HG03342 (cell line): ENCODE measurements at regions not wholly inside any gene's neighbourhood (a gene's known extent, or its start where the extent isn't known, plus 50 kb on each side); places are given as distances from the start of the nearest gene placed in this dataset.
A peak's percentile ranks its signal among the peaks of the same experiment; 100 is the strongest.
"Not testable (repeated sequence)": the region's sequence is repeated elsewhere in the genome, so short reads cannot be mapped to it uniquely, and the experiment has no call there.

Experiments used
- ATAC-seq: cut with Tn5 transposase; IDR thresholded peaks from one replicate; pipeline ENCODE4 v1.9.1; 2021; ENCODE audit warnings: mild to moderate bottlenecking, moderate library complexity; ENCODE audit not compliant: unreplicated experiment

DNA sequence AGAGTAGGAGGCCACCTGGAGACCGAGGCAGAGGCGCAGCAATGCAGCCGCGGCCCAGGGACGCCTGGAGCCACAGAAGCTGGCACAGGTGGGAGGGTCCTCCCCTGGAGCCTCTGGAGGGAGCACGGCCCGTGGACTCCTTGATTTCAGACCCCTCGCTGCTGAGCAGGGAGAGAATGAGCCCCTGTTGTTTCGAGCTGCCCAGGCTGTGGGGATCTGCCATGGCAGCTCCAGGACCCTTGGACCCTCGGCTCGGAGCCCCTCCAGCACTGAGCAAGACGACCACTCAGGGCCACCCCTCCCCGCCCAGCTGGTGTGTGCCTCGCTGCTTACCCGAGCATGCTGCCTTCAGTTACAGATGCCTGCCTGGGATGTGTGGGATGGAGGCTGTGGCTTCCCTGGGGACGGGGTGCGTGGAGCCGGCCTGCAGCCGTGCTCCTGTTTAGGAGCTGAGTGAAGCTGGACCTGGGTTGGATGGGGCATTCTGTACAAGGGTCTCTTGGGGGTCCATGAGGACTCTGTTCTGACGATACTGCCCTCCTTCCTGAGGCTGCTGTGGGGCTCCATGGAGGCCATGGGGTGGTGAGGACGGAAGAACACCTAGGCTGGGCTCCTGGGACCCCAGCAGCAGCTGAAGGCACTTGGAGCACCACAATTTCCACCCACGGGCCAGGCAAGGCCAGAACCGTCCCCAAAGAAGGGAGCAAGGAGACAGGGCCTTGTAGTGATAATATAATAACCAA lies 115.1 kb upstream of the LPCAT1 start:
- no peak for ATAC-seq

DNA sequence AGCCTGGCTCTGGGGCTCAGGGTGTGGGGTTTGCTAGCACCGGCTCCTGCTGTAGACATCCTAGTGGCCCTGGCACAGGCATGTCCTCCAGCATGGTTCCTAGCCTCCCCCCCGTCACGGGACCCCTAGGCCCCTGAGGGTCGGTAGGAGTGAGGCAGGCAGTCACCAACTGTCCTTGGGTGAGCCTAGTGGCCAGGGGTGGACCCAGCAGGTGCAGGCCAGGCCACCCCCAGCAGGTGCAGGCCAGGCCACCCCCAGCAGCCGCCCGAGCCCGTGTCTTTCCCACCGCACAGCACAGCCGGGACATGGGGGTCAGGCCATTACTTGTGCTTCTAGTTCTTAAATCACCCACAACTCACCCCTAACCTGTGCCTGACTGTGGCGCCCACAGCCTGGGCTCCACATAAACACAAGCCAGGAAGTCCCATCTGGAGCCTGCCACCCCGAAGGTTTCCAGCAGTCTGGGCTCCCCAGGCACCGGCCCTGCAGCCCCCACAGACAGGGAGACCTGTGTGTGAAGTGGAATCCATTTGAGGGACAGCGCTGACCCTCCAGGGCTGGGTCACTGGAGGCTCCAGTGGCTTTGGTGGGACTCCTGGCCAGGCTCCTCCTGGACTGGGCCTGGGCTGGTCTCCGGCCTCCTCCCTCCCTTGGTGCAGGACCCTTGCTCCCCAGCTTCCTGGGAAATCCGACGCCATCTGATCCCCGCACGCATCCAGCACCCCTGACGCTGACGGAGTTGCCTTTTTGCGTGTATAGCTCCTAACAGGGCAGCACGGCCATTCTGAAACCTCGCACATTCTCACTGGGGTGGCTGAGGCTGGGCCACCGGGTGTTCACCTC lies 114.1 kb upstream of the LPCAT1 start:
- ATAC-seq: no peak

DNA sequence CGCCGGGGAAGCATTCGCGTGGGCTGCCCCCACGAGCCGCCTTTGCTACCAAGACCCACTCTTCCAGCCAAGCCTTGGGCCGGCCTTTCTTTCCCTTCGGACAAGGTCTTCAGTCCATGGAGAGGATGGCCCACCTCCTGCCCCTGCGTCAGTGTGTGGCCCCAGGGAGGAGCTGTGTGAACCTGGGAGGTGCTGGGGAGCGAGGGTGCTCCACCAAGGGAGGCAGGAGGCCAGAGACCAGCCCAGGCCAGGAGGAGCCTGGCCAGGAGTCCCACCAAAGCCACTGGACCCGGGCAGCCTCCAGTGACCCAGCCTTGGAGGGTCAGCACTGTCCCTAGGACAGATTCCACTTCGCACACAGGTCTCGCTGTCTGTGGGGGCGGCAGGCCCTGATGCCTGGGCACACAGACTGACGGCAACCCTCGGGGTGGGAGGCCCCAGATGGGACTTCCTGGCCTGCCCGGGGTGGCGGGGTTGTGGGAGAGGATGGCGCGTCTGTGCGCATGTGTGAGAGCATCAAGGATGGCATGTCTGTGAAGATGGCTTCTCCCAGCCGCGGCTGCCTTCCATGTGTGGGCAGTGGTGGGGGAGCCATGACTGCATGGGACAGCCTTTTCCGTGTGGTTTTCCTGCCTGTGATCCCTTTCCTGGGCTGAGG lies 113.3 kb upstream of the LPCAT1 start:
- ATAC-seq: no peak

DNA sequence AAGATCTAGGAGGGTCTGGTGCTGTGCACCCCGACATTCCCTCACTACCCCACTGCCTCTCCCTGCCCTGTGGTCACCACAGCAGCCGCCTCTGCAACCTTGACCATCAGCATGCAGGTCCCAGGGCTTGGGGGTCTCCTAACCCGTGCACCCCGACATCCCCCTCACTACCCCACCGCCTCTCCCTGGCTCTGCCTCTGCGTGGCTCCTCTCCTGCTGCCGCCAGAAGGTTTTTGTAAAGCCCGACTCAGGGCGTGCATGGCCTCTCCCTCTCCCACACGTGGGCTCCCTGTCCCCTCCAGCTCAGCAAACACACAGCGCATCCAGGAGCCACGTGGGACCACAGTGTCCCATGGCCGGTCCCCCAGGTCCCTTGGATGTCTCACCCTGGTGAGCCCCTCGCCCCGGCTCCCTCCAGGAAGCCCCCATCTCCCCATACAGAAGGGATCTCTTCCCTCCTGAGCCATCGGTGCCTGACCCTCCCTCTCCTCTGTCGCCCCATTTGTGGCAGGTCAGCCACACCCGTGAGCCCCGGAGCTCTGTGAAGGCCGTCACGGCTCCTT lies 112.5 kb upstream of the LPCAT1 start:
- ATAC-seq: not testable (repeated sequence)

DNA sequence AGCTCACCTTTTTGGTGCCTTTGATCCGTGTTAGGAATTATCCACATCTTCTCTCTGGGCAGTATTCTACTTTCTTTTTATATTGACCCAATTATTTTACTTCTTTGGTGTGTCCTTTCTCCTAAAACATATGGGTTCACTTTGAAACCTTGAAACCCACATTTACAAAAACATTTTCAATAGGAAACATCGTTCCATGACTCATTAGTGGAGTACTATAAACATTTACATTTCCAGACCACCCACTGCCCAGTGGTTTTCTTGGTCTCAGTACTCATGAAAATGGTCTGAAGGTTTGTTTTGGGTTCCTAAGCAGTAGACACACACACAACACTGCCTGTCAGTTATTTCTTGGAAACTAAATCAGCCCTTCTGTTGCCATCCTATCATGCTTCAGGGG lies 111.7 kb upstream of the LPCAT1 start:
- ATAC-seq: not testable (repeated sequence)

DNA sequence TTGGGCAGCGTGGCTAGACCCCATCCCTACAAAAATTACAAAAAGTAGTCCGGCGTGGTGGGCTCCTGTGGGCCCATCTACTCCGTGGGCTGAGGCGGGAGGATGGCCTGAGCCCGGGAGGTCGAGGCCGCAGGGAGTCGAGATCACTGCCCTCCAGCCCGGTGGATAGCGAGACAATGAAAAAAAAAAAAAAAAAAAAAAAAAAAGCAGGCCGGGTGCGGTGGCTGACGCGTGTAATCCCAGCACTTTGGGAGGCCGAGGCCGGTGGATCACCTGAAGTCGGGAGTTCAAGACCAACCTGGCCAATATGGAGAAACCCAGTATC lies 110.5 kb upstream of the LPCAT1 start:
- no peak for ATAC-seq

DNA sequence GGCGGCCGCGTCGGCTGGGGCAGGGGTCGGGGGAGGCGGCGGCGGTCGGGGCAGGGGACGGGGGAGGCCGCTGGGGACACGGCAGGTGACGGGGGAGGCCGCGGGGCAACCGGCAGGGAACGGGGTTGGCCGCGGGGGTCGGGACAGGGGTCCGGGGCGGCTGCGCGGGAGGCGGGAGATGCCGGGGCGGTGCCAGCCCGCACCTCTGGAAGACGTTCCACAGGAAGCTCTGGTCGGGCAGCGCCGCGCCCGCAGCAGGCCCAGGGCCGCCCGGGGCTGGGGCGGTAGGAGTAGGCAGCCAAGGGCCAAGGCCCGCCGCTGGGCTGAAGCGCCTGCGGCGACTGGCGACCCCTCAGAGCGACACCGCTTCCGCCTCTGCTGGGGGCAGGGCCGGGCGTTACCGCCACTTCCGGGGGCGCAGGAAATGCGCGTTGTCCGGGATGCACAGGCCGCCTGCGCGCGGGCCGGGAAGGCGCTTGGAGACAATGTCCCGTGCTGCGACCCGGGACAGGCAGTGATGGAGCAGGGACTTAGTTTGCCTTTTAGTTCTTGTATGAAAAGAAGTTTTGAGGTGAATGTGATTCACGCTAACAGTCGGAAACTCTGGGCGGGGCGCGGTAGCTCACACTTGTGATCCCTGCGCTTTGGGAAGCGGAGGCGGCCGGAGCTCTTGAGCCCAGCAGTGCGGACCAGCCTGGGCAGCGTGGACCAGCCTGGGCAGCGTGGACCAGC lies 110.0 kb upstream of the LPCAT1 start:
- ATAC-seq: peak; percentile 93

DNA sequence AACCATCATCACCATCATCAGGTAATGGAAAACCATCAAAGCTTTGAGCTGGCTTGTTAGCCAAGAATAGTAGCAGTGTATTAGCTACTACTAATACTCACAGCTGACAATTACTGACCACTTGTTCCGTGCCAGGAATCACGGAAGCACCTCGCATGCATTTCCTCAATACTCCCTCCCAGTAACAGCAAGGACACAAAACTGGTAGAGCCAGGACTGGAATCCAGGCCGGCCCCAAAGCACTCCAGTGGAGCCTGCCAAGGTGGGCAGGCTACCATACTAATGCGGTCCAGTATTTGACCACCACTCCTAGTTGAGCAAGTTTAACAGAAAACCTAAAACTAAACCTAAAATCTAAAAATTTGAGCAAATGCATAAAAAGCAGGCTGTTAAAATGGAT lies 107.2 kb upstream of the LPCAT1 start:
- ATAC-seq: not testable (repeated sequence)

DNA sequence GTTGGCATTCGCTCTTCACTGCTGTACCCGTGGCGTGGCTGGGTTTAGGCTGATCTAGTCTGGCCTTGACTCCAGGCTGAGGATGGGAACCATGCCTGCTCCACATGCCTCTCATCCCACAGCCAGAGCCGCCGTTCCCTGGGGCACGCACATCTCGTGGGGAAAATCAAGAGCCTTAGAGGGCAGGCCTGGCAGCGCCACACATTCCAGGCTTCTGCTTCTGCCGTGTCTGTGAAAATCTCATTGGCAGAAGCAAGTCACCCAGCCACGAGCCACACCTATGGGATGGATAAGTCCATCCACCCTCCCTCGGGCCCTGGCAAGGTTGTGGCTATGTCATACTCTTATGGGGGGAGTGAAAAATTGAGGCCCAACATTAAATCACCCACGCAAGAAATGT lies 102.6 kb upstream of the LPCAT1 start:
- ATAC-seq: not testable (repeated sequence)

DNA sequence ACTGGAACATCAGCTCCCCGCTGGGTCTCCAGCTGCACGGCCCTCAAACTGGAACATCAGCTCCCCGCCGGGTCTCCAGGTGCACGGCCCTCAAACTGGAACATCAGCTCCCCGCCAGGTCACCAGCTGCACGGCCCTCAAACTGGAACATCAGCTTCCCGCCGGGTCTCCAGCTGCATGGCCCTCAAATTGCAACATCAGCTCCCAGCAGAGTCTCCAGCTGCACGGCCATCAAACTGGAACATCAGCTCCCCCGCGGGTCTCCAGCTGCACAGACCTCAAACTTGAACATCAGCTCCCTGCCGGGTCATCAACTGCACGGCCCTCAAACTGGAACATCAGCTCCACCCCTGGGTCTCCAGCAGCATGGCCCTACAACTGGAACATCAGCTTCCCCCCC lies 95.8 kb upstream of the LPCAT1 start:
- ATAC-seq: not testable (repeated sequence)

DNA sequence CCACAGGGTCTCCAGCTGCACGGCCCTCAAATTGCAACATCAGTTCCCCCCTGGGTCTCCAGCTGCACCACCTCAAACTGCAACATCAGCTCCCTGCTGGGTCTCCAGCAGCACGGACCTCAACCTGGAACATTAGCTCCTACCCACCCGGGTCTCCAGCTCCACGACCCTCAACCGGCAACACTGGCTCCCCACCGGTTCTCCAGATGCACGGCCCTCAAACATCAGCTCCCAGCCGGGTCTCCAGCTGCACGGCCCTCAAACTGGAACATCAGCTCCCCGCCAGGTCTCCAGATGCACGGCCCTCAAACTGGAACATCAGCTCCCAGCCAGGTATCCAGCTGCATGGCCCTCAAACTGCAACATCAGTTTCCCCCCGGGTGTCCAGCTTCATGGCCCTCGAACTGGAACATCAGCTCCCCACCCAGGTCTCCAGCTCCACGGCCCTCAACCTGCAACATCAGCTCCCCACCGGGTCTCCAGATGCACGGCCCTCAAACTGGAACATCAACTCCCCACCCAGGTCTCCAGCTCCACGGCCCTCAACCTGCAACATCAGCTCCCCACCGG lies 94.6 kb upstream of the LPCAT1 start:
- not testable (repeated sequence) for ATAC-seq

DNA sequence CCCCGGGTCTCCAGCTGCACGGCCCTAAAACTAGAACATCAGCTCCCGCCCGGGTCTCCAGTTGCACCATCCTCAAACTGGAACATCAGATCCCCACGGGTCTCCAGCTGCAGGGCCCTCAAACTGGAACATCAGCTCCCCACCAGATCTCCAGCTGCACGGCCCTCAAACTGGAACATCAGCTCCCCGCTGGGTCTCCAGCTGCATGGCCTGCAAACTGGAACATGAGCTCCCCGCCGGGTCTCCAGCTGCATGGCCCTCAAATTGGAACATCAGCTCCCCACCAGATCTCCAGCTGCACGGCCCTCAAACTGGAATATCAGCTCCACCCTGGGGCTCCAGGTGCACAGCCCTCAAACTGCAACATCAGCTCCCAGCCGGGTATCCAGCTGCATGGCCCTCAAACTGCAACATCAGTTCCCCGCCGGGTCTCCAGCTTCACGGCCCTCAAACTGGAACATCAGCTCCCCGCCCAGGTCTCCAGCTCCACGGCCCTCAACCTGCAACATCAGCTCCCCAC lies 93.5 kb upstream of the LPCAT1 start:
- not testable (repeated sequence) for ATAC-seq

DNA sequence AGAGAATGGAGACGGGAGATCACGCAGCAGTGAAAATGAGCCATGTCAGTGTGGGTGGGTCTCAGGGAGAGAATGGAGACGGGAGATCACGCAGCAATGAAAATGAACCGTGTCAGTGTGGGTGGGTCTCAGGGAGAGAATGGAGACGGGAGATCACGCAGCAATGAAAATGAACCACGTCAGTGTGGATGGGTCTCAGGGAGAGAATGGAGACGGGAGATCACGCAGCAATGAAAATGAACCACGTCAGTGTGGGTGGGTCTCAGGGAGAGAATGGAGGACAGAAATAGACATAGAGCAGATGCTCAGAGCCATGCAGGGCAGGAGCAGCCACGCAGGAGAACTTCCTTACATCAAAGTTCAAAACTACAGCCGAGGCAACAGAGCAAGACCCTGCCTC lies 89.8 kb upstream of the LPCAT1 start:
- ATAC-seq: not testable (repeated sequence)

DNA sequence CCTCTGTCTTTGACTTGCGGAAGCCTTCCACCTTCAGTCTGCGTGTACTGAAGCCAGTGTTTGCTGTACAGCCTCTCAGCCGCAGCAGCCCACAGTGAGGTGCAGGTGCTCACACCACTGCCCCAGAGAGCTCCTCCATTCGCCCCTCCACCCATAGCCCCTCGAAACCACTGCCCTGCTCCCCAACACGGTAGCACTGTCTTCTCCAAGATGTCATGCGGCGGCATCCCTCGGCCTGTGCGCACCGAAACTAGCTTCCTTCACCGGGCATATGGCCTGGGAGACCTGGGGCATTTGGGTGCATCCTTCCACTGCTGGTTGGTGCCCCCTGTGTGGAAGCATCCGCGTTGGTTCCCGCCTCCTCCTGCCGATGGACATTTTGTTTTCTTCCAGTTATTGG lies 86.8 kb upstream of the LPCAT1 start:
- ATAC-seq: not testable (repeated sequence)

DNA sequence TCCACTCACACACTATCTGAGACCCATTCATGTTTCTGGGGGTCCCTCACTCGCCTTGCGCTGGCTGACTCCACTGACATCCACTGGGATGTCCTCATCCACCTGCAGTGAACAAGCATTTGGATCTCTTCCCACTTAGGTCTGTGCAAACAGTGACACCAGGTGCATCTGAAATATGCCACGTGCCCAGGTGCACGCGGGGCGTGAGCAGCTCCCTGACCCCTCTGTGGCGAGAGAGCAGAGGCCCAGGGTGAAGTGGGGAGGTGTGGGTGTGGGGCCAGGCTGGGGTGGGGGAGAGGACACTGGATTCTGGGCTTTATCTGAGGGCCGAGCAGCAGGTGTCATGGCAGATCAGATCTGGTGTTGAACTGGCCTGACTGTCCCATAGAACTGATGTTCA lies 85.4 kb upstream of the LPCAT1 start:
- not testable (repeated sequence) for ATAC-seq

DNA sequence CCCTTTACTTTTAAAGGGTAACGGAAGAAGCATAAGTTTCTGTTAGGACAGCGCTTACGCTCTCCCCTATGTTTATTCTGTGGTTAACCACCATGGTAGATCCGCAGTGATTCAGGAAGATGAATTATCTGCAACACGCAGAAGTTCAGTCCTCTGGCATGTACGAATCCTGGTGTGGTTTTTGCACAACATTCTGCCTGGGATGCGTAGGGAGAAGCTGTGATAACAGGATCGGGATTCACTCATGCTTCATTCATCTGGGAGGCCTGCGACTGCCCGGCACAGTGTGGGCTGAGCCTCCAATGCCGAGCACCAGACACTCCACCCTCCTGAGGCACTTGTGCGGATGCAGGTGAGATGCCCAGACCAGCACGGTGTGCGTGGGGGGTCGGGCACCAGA lies 84.6 kb upstream of the LPCAT1 start:
- not testable (repeated sequence) for ATAC-seq

DNA sequence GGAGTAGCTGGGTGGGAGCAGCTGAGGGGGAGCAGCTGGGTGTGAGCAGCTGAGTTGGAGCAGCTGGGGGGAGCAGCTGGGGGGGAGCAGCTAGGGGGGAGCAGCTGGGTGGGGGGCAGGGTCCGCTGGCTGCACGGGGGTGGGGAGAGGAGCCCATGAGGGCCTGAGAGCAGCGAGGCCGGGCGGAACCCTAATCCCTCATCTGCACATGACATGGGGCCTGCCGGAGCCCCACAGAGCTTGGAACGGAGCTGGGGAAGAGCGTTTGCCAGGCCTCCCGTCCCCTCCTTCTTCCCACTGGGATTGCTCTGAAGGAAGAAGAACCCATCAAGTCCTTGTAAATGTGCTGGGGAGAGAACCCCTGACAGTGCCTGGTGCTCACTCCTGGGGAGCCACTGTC lies 83.2 kb upstream of the LPCAT1 start:
- ATAC-seq: not testable (repeated sequence)

DNA sequence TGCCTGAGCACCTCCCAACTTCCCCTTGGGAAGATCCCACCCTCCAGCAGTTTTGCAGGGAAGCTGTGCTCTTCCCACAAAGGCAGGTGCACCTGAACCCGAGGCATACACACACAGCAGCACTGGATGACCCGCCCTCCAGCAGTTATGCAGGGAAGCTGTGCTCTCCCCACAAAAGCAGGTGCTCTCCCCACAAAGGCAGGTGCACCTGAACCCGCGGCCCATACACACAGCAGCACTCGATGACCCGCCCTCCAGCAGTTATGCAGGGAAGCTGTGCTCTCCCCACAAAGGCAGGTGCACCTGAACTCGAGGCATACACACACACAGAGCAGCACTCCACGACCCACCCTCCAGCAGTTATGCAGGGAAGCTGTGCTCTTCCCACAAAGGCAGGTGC lies 80.2 kb upstream of the LPCAT1 start:
- ATAC-seq: not testable (repeated sequence)

DNA sequence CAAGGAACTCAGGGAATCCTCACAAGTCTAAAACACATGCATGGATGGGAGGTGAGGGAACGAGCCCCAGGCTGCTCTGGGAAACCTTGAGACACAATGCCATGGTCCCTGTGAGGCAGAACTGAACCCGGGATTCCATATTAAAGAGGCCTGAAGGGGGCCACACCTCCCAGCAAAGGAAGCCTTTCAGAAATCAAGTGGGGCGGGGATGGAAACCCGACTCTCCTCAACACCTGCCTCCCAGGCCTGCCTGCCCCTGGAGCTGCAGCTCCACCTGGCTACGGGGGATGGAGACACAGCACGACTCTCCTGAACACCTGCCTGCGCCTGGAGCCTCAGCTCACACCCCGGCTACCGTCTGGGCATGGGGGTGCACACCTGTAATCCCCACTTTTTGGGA lies 77.8 kb upstream of the LPCAT1 start:
- not testable (repeated sequence) for ATAC-seq
